IMR-90 (cell line): ENCODE measurements at regions not wholly inside any gene's neighbourhood (a gene's known extent, or its start where the extent isn't known, plus 50 kb on each side); places are given as distances from the start of the nearest gene placed in this dataset.

Experiments used
- ATAC-seq: fragments of 200-7000 bp; cut with Tn5 transposase; 2 replicates; pipeline ENCODE4 v1.9.1; 2020; ENCODE audit warnings: low read depth, mild to moderate bottlenecking, moderate library complexity
- BruUV-seq: library from RNA; stranded (reverse); fragments of 400-500 nt; replicated peaks from 2 replicates; lab custom pipeline; 2021; lab: Mats Ljungman, UMichigan
- CTCF ChIA-PET: fragments of 300-600 bp; formaldehyde crosslinking; extraction: SDS; loops from one replicate; lab custom pipeline; 2021; ENCODE audit warnings: antibody characterized with exemption; lab: Yijun Ruan, JAX
- POLR2A ChIA-PET: fragments of 300-600 bp; sonication (Branson Sonifier 250); formaldehyde crosslinking; loops from one replicate; lab custom pipeline; 2022; ENCODE audit warnings: antibody characterized with exemption; ENCODE audit not compliant: unreplicated experiment; lab: Charles Lee
- DNase-seq: peaks from one replicate; pipeline ENCODE4 v3.0.0; 2013
- H2AFZ ChIP-seq: replicated peaks from 2 replicates; pipeline ENCODE3; 2013; ENCODE audit warnings: low read length, mild to moderate bottlenecking; ENCODE audit not compliant: poor library complexity
- H2AK5ac ChIP-seq: 2 replicates; pipeline ENCODE4 v1.6.1; 2013; ENCODE audit warnings: low read depth, low read length, inconsistent platforms
- H2AK9ac ChIP-seq: replicated peaks from 2 replicates; pipeline ENCODE3; 2013; ENCODE audit warnings: mild to moderate bottlenecking, low read depth, low read length, moderate library complexity; ENCODE audit not compliant: poor library complexity
- H2BK120ac ChIP-seq: 2 replicates; pipeline ENCODE4 v1.6.1; 2013; ENCODE audit warnings: low read depth, low read length, inconsistent platforms
- H2BK15ac ChIP-seq: 3 replicates; pipeline ENCODE4 v1.6.1; 2013; ENCODE audit warnings: low read depth, low read length, inconsistent platforms
- H2BK20ac ChIP-seq: 2 replicates; pipeline ENCODE4 v1.6.1; 2013; ENCODE audit warnings: low read depth, mild to moderate bottlenecking, inconsistent platforms, low read length, moderate library complexity
- H2BK5ac ChIP-seq: 2 replicates; pipeline ENCODE4 v1.6.1; 2013; ENCODE audit warnings: mild to moderate bottlenecking, low read depth, low read length, inconsistent platforms; ENCODE audit not compliant: poor library complexity, severe bottlenecking
- H3K14ac ChIP-seq: replicated peaks from 2 replicates; pipeline ENCODE4 v1.6.1; 2013; ENCODE audit warnings: low read depth, low read length, inconsistent platforms
- H3K18ac ChIP-seq: 2 replicates; pipeline ENCODE4 v1.6.1; 2013; ENCODE audit warnings: low read depth, low read length, control low read depth
- H3K23ac ChIP-seq: 2 replicates; pipeline ENCODE4 v1.6.1; 2013; ENCODE audit warnings: low read depth, low read length, inconsistent platforms
- H3K27ac ChIP-seq: 2 replicates; pipeline ENCODE4 v1.5.1; 2013; ENCODE audit warnings: mild to moderate bottlenecking, control low read depth, low read length; ENCODE audit not compliant: insufficient read depth
- H3K27me3 ChIP-seq: 2 replicates; pipeline ENCODE4 v1.6.1; 2013; ENCODE audit warnings: low read length; ENCODE audit not compliant: control insufficient read depth, insufficient read depth
- H3K36me3 ChIP-seq: 2 replicates; pipeline ENCODE4 v1.6.1; 2013; ENCODE audit warnings: low read length, mixed read lengths; ENCODE audit not compliant: control insufficient read depth, insufficient read depth
- H3K4ac ChIP-seq: 2 replicates; pipeline ENCODE4 v1.6.1; 2013; ENCODE audit warnings: low read depth, low read length, inconsistent platforms
- H3K4me1 ChIP-seq: 2 replicates; pipeline ENCODE4 v1.6.1; 2013; ENCODE audit warnings: low read length, mixed read lengths; ENCODE audit not compliant: control insufficient read depth, insufficient read depth
- H3K4me2 ChIP-seq: 2 replicates; pipeline ENCODE4 v1.6.1; 2013; ENCODE audit warnings: low read depth, mild to moderate bottlenecking, control low read depth, low read length, moderate library complexity
- H3K4me3 ChIP-seq: 2 replicates; pipeline ENCODE4 v1.5.1; 2013; ENCODE audit warnings: low read depth, mild to moderate bottlenecking, control low read depth, low read length, moderate library complexity; ENCODE audit not compliant: insufficient read depth
- H3K56ac ChIP-seq: 2 replicates; pipeline ENCODE4 v1.6.1; 2013; ENCODE audit warnings: low read length, inconsistent platforms; ENCODE audit not compliant: insufficient read depth; ENCODE audit errors: extremely low read depth
- H3K79me1 ChIP-seq, 2 experiments: 2 replicates each; pipeline ENCODE4 v1.6.1; 2013; ENCODE audit warnings: low read length in 2 of 2, inconsistent platforms in 1 of 2, low read depth in 1 of 2
- H3K9ac ChIP-seq: 2 replicates; pipeline ENCODE4 v1.6.1; 2013; ENCODE audit warnings: low read depth, low read length, control low read depth
- H3K9me1 ChIP-seq: 2 replicates; pipeline ENCODE4 v1.6.1; 2013; ENCODE audit warnings: low read length, inconsistent platforms; ENCODE audit not compliant: insufficient read depth
- H3K9me3 ChIP-seq: 2 replicates; pipeline ENCODE4 v1.6.1; 2013; ENCODE audit warnings: low read length; ENCODE audit not compliant: control insufficient read depth, insufficient read depth
- H4K20me1 ChIP-seq: 2 replicates; pipeline ENCODE4 v1.6.1; 2013; ENCODE audit warnings: low read length, inconsistent platforms; ENCODE audit not compliant: insufficient read depth
- H4K5ac ChIP-seq: 2 replicates; pipeline ENCODE4 v1.6.1; 2013; ENCODE audit warnings: mild to moderate bottlenecking, low read depth, low read length, control low read depth
- H4K8ac ChIP-seq, 2 experiments: 2 replicates each; pipeline ENCODE4 v1.6.1; 2013; ENCODE audit warnings: low read depth in 2 of 2, low read length in 2 of 2, control low read depth in 1 of 2, inconsistent platforms in 1 of 2
- H4K91ac ChIP-seq: 2 replicates; pipeline ENCODE4 v1.6.1; 2013; ENCODE audit warnings: low read depth, low read length, inconsistent platforms; ENCODE audit not compliant: insufficient read depth
- CEBPB ChIP-seq: IDR thresholded peaks from 2 replicates; pipeline ENCODE4 v1.6.1; 2012; ENCODE audit warnings: low read depth, low read length, improper control_type of control experiment
- CHD1 ChIP-seq: IDR thresholded peaks from 2 replicates; pipeline ENCODE4 v1.6.1; 2012; ENCODE audit warnings: low read depth, low read length, improper control_type of control experiment
- FOS ChIP-seq: fragments of 150-350 bp; IDR thresholded peaks from 2 replicates; pipeline ENCODE4 v1.6.1; 2016; ENCODE audit warnings: low read depth, low read length
- MAFK ChIP-seq: IDR thresholded peaks from 2 replicates; pipeline ENCODE4 v1.6.1; 2012; ENCODE audit warnings: low read depth, low read length, improper control_type of control experiment
- MAZ ChIP-seq: IDR thresholded peaks from 2 replicates; pipeline ENCODE4 v1.6.1; 2012; ENCODE audit warnings: low read depth, mild to moderate bottlenecking, low read length, improper control_type of control experiment, moderate library complexity, borderline replicate concordance
- MXI1 ChIP-seq: IDR thresholded peaks from 2 replicates; pipeline ENCODE4 v1.6.1; 2012; ENCODE audit warnings: low read depth, mild to moderate bottlenecking, low read length, moderate library complexity, borderline replicate concordance
- POLR2A ChIP-seq: IDR thresholded peaks from 2 replicates; pipeline ENCODE4 v1.6.1; 2012; ENCODE audit warnings: mild to moderate bottlenecking, low read depth, low read length
- RAD21 ChIP-seq: IDR thresholded peaks from 2 replicates; pipeline ENCODE4 v1.6.1; 2012; ENCODE audit warnings: low read length, improper control_type of control experiment
- RCOR1 ChIP-seq: IDR thresholded peaks from 2 replicates; pipeline ENCODE4 v1.6.1; 2012; ENCODE audit warnings: mild to moderate bottlenecking, low read length, improper control_type of control experiment; ENCODE audit not compliant: insufficient replicate concordance
- SMC3 ChIP-seq: fragments of 150-350 bp; IDR thresholded peaks from 2 replicates; pipeline ENCODE4 v1.6.1; 2016; ENCODE audit warnings: low read depth, mild to moderate bottlenecking, antibody characterized with exemption, low read length, moderate library complexity
- WGBS, 2 experiments: methylation state at CpG; one replicate each; pipeline versions ENCODE4 v1.1.5 to v1.1.7; 2013; ENCODE audit warnings: missing lambda C conversion rate in 2 of 2; ENCODE audit not compliant: insufficient read length in 1 of 2; ENCODE audit errors: extremely low coverage in 2 of 2; 5-methylcytosine and 5-hydroxymethylcytosine counted together
- dilution Hi-C: fragments of 300-500 bp; cut with HindIII; formaldehyde crosslinking; loops from one replicate; pipeline ENCODE4 v1.14.3; 2018; ENCODE audit warnings: low sequenced_read_pairs; ENCODE audit not compliant: unreplicated experiment
- in situ Hi-C: fragments of 300-500 bp; cut with MboI; formaldehyde crosslinking; loops from 3 replicates; pipeline ENCODE4 v1.14.3; 2019; ENCODE audit warnings: low sequenced_read_pairs, inconsistent platforms, mixed read lengths
- intact Hi-C: fragments of 100-400 bp; cut with micrococcal nuclease; formaldehyde crosslinking; loops from 2 replicates; pipeline ENCODE4 v1.10.0; 2022
- TF ChIP-seq, protein P1 (sequence below): fragments of 150-350 bp; IDR thresholded peaks from 2 replicates; pipeline ENCODE4 v1.6.1; 2016; ENCODE audit warnings: low read depth, mild to moderate bottlenecking, low read length, moderate library complexity, borderline replicate concordance
- TF ChIP-seq, protein P2 (sequence below): fragments of 150-350 bp; IDR thresholded peaks from 2 replicates; pipeline ENCODE4 v1.6.1; 2017; ENCODE audit warnings: mild to moderate bottlenecking, antibody characterized with exemption, low read length, low read depth
- TF ChIP-seq, protein P3 (sequence below): conservative IDR thresholded peaks from 2 replicates; pipeline ENCODE4 v1.5.1; 2012; ENCODE audit warnings: mild to moderate bottlenecking, low read depth, low read length, improper control_type of control experiment

- no CpG with 5 or more reads among the region's 4 CpGs for WGBS, 2 experiments
- H3K27me3 ChIP-seq: no peaks in the 10 kb centered on the region
- no peak overlapping the region for H3K23ac ChIP-seq
- H2AK9ac ChIP-seq: no peak overlapping the region
- no peak overlapping the region for H4K91ac ChIP-seq
- H3K4me3 ChIP-seq: no peak overlapping the region
- no peak overlapping the region for H3K56ac ChIP-seq
- BruUV-seq: no TSS peak
- dilution Hi-C loops (no loop called here), intact Hi-C loops (no loop called here), in situ Hi-C loops (no loop called here)
- H2BK20ac ChIP-seq: no peak overlapping the region
- peaks cover 7% of the 10 kb centered on the region for H3K9me3 ChIP-seq
- no peaks in the 10 kb centered on the region for H3K9me1 ChIP-seq
- ATAC-seq (no peak), DNase-seq (no peak)
- TF ChIP-seq, protein P1, sequence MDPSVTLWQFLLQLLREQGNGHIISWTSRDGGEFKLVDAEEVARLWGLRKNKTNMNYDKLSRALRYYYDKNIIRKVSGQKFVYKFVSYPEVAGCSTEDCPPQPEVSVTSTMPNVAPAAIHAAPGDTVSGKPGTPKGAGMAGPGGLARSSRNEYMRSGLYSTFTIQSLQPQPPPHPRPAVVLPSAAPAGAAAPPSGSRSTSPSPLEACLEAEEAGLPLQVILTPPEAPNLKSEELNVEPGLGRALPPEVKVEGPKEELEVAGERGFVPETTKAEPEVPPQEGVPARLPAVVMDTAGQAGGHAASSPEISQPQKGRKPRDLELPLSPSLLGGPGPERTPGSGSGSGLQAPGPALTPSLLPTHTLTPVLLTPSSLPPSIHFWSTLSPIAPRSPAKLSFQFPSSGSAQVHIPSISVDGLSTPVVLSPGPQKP: no peak
- TF ChIP-seq RAD21 (no peak), MAFK (no peak), SMC3 (no peak), MXI1 (no peak), RCOR1 (no peak), MAZ (no peak), CEBPB (no peak), POLR2A (no peak), CHD1 (no peak), FOS (no peak)
- TF ChIP-seq, protein P2, sequence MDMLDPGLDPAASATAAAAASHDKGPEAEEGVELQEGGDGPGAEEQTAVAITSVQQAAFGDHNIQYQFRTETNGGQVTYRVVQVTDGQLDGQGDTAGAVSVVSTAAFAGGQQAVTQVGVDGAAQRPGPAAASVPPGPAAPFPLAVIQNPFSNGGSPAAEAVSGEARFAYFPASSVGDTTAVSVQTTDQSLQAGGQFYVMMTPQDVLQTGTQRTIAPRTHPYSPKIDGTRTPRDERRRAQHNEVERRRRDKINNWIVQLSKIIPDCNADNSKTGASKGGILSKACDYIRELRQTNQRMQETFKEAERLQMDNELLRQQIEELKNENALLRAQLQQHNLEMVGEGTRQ: no peak
- TF ChIP-seq, protein P3, sequence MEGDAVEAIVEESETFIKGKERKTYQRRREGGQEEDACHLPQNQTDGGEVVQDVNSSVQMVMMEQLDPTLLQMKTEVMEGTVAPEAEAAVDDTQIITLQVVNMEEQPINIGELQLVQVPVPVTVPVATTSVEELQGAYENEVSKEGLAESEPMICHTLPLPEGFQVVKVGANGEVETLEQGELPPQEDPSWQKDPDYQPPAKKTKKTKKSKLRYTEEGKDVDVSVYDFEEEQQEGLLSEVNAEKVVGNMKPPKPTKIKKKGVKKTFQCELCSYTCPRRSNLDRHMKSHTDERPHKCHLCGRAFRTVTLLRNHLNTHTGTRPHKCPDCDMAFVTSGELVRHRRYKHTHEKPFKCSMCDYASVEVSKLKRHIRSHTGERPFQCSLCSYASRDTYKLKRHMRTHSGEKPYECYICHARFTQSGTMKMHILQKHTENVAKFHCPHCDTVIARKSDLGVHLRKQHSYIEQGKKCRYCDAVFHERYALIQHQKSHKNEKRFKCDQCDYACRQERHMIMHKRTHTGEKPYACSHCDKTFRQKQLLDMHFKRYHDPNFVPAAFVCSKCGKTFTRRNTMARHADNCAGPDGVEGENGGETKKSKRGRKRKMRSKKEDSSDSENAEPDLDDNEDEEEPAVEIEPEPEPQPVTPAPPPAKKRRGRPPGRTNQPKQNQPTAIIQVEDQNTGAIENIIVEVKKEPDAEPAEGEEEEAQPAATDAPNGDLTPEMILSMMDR: no peak
- H2BK5ac ChIP-seq: no peak overlapping the region
- H3K4me1 ChIP-seq: peaks cover 2% of the 10 kb centered on the region; the same call in 1 of the 2 replicates
- H3K9ac ChIP-seq: no peak overlapping the region
- ChIA-PET CTCF (no interaction called here), POLR2A (no interaction called here)
- H2AFZ ChIP-seq: no peak overlapping the region
- no peaks in the 10 kb centered on the region for H4K20me1 ChIP-seq
- H3K4ac ChIP-seq: no peak overlapping the region
- H4K5ac ChIP-seq: no peak overlapping the region
- no peak overlapping the region for H3K27ac ChIP-seq
- H3K4me2 ChIP-seq: no peak overlapping the region
- no peak overlapping the region for H3K18ac ChIP-seq
- H2BK120ac ChIP-seq: no peak overlapping the region
- no peak overlapping the region for H2BK15ac ChIP-seq
- H3K79me1 ChIP-seq: no peaks in the 10 kb centered on the region
- H3K14ac ChIP-seq: no peak overlapping the region
- no peak overlapping the region for H4K8ac ChIP-seq
- H2AK5ac ChIP-seq: no peak overlapping the region
- no peaks in the 10 kb centered on the region for H3K36me3 ChIP-seq
Measured at GRCh38 chr6:105460860-105461259, 58.0 kb upstream of the PREP start.
